HG02610 (cell line): ENCODE measurements at regions not wholly inside any gene's neighbourhood (a gene's known extent, or its start where the extent isn't known, plus 50 kb on each side); places are given as distances from the start of the nearest gene placed in this dataset.
"Not testable (repeated sequence)": the region's sequence is repeated elsewhere in the genome, so short reads cannot be mapped to it uniquely, and the experiment has no call there.

Experiments used
- ATAC-seq: cut with Tn5 transposase; IDR thresholded peaks from one replicate; pipeline ENCODE4 v1.9.1; 2021; ENCODE audit warnings: mild to moderate bottlenecking, moderate library complexity; ENCODE audit not compliant: unreplicated experiment

GRCh38 chr6:1156411-1156810 is 155.5 kb upstream of the FOXQ1 start:
- not testable (repeated sequence) for ATAC-seq

- no peak for ATAC-seq
Measured at GRCh38 chr6:1153696-1154245, 158.1 kb upstream of the FOXQ1 start.

GRCh38 chr6:1146500-1146899 is 165.4 kb upstream of the FOXQ1 start:
- no peak for ATAC-seq

- ATAC-seq, result no peak
Measured at GRCh38 chr6:1145768-1146218, 166.1 kb upstream of the FOXQ1 start.

- ATAC-seq, result no peak
Measured at GRCh38 chr6:1144842-1145767, 166.8 kb upstream of the FOXQ1 start.

GRCh38 chr6:1143655-1144054 is 168.2 kb upstream of the FOXQ1 start:
- no peak for ATAC-seq

GRCh38 chr6:1139155-1139890 is 172.6 kb upstream of the FOXQ1 start:
- no peak for ATAC-seq

- no peak for ATAC-seq
Measured at GRCh38 chr6:1137849-1138248, 174.0 kb upstream of the FOXQ1 start.

- ATAC-seq, result no peak
Measured at GRCh38 chr6:1136827-1137226, 175.1 kb upstream of the FOXQ1 start.

- no peak for ATAC-seq
Measured at GRCh38 chr6:1136415-1136774, 175.5 kb upstream of the FOXQ1 start.

GRCh38 chr6:1135726-1136414 is 176.0 kb upstream of the FOXQ1 start:
- no peak for ATAC-seq

- ATAC-seq, result no peak
Measured at GRCh38 chr6:1131285-1132079, 180.4 kb upstream of the FOXQ1 start.

- ATAC-seq, result no peak
Measured at GRCh38 chr6:1130709-1131108, 181.2 kb upstream of the FOXQ1 start.

GRCh38 chr6:1129131-1129530 is 182.8 kb upstream of the FOXQ1 start:
- ATAC-seq, result no peak

- ATAC-seq, result no peak
Measured at GRCh38 chr6:1127597-1128288, 184.2 kb upstream of the FOXQ1 start.

- no peak for ATAC-seq
Measured at GRCh38 chr6:1127129-1127528, 184.8 kb upstream of the FOXQ1 start.

- ATAC-seq, result no peak
Measured at GRCh38 chr6:1126036-1126435, 185.9 kb upstream of the FOXQ1 start.

- no peak for ATAC-seq
Measured at GRCh38 chr6:1125297-1125696, 186.6 kb upstream of the FOXQ1 start.

- ATAC-seq, result no peak
Measured at GRCh38 chr6:1124885-1125284, 187.0 kb upstream of the FOXQ1 start.
